Neural progenitor cell (in vitro differentiated cells): ENCODE measurements at regions not wholly inside any gene's neighbourhood (a gene's known extent, or its start where the extent isn't known, plus 50 kb on each side); places are given as distances from the start of the nearest gene placed in this dataset.

Source experiments
- CTCF ChIP-seq: fragments of 200-600 bp; sonication (generic); IDR thresholded peaks from 2 replicates; pipeline ENCODE4 v1.5.1; 2017; ENCODE audit warnings: antibody characterized with exemption, mild to moderate bottlenecking
- EZH2 ChIP-seq: fragments of 200-600 bp; sonication (generic); IDR thresholded peaks from 2 replicates; pipeline ENCODE4 v1.6.1; 2017; ENCODE audit warnings: antibody characterized with exemption, mild to moderate bottlenecking, moderate library complexity
- EZH2phosphoT487 ChIP-seq: fragments of 200-600 bp; sonication (generic); IDR thresholded peaks from 2 replicates; pipeline ENCODE4 v1.6.1; 2017; ENCODE audit warnings: antibody characterized with exemption

- no peak for TF ChIP-seq CTCF
- no peak for TF ChIP-seq EZH2
- TF ChIP-seq EZH2phosphoT487: no peak
These were observed 140.8 kb upstream of the GRB10 start for GRCh38 chr7:50923476-50923875.
